Thyroid gland (tissue), 4 donors: ENCODE measurements at regions not wholly inside any gene's neighbourhood (a gene's known extent, or its start where the extent isn't known, plus 50 kb on each side); places are given as distances from the start of the nearest gene placed in this dataset.

ENCODE experiments used
- DNase-seq, 2 donors: peaks; one replicate each; pipeline ENCODE4 v3.0.0-alpha.2; 2019
- H3K27ac ChIP-seq, 3 donors: fragments of 200-600 bp; sonication (generic); 1 replicate in 2 of 3; 2 replicates in 1 of 3; pipeline ENCODE4 v1.5.1; 2016 to 2019; ENCODE audit warnings: mild to moderate bottlenecking in 1 of 3, moderate library complexity in 1 of 3
- H3K27me3 ChIP-seq: fragments of 200-600 bp; sonication (generic); one replicate; pipeline ENCODE4 v1.5.1; 2019
- H3K36me3 ChIP-seq, 2 donors: fragments of 200-600 bp; sonication (generic); one replicate each; pipeline ENCODE4 v1.5.1; 2016 to 2019
- H3K4me1 ChIP-seq, 2 donors: fragments of 200-600 bp; sonication (generic); one replicate each; pipeline ENCODE4 v1.5.1; 2017 to 2019
- H3K4me3 ChIP-seq, 3 donors: fragments of 200-600 bp; sonication (generic); replicated peaks in 1 of 3; 1 replicate in 2 of 3; 2 replicates in 1 of 3; pipeline ENCODE4 v1.5.1; 2016; ENCODE audit warnings: mild to moderate bottlenecking in 1 of 3
- H3K9me3 ChIP-seq: fragments of 200-600 bp; sonication (generic); one replicate; pipeline ENCODE4 v1.5.1; 2017
- POLR2A ChIP-seq, 2 donors: fragments of 450-650 bp; IDR thresholded peaks; one replicate each; pipeline ENCODE4 v1.6.1; 2017; ENCODE audit warnings: antibody characterized with exemption in 2 of 2, mild to moderate bottlenecking in 2 of 2, moderate library complexity in 1 of 2
- WGBS, 2 donors: methylation state at CpG; one replicate each; pipeline ENCODE4 v1.1.5; 2017; 5-methylcytosine and 5-hydroxymethylcytosine counted together
- intact Hi-C: fragments of 100-400 bp; cut with DNase I; formaldehyde crosslinking; loops from one replicate; pipeline ENCODE4 v1.15.1; 2023
- TF ChIP-seq, protein P1 (sequence below), 6 experiments: fragments of 200-600 bp in 3 of 6; fragments of 450-650 bp in 3 of 6; sonication (generic) in 3 of 6; IDR thresholded peaks; one replicate each; pipeline ENCODE4 v1.5.1; 2016 to 2019; ENCODE audit warnings: antibody characterized with exemption in 6 of 6, mild to moderate bottlenecking in 2 of 6, inconsistent platforms in 1 of 6, moderate library complexity in 1 of 6

DNA sequence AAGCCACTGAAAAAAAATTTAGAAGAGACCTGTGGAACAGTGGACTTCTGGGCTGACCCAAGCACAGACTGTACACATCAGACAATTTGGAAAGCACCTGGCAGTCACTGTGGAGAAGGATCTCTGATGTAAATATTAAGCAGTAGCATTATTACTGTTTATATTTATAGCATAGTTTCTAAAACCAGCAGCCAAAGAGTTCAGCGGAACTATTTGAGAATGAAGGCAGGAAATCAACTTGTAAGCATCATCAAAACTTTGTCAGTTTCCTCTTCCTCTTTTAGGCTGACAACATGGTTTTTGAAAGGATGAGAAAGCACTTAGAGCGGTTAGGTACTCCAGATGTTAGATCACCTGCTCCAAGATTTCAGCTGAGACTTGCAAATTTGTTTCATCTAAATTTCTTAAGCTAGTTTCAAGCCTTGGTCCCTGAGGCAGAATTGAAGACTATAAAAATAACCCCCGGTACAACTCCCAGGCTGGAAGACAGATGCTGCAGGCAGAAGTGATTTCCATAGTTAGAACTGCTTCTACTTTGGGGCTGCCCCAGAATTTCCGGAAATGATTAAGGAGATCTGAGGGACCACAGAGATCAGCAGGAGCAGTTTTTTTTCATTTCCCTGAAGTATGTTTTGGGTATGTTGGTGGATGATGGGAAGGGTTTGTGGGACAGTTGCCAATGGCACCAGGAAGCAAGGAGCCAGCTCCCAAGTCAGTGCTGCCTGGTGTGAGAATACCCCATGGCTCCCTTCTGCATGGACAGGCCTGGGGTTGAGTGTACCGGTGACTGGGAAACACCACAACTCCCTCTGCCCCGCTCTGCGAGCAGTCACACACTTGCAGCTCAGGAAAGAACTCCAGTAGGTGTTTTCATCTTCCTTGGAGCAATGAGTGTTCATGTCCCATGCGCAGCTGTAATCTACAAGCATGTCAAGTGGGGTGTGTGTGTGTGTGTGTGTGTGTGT is 354.5 kb downstream of the NUAK1 start:
- intact Hi-C loops: no loop called here
- no peaks in the 10 kb centered on the region for H3K36me3 ChIP-seq
- 77 to 82% methylated on average over 8 of the region's 8 CpGs for whole genome bisulfite sequencing, 2 donors
- DNase-seq: no peak
- no peaks in the 10 kb centered on the region for H3K4me1 ChIP-seq
- H3K27ac ChIP-seq: no peak overlapping the region
- no peak for TF ChIP-seq POLR2A (IDR thresholded peaks at IDR 0.05)
- TF ChIP-seq, protein P1, sequence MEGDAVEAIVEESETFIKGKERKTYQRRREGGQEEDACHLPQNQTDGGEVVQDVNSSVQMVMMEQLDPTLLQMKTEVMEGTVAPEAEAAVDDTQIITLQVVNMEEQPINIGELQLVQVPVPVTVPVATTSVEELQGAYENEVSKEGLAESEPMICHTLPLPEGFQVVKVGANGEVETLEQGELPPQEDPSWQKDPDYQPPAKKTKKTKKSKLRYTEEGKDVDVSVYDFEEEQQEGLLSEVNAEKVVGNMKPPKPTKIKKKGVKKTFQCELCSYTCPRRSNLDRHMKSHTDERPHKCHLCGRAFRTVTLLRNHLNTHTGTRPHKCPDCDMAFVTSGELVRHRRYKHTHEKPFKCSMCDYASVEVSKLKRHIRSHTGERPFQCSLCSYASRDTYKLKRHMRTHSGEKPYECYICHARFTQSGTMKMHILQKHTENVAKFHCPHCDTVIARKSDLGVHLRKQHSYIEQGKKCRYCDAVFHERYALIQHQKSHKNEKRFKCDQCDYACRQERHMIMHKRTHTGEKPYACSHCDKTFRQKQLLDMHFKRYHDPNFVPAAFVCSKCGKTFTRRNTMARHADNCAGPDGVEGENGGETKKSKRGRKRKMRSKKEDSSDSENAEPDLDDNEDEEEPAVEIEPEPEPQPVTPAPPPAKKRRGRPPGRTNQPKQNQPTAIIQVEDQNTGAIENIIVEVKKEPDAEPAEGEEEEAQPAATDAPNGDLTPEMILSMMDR (IDR thresholded peaks at IDR 0.05): no peak
- no peaks in the 10 kb centered on the region for H3K27me3 ChIP-seq
- H3K9me3 ChIP-seq: no peaks in the 10 kb centered on the region
- H3K4me3 ChIP-seq: no peak overlapping the region

DNA sequence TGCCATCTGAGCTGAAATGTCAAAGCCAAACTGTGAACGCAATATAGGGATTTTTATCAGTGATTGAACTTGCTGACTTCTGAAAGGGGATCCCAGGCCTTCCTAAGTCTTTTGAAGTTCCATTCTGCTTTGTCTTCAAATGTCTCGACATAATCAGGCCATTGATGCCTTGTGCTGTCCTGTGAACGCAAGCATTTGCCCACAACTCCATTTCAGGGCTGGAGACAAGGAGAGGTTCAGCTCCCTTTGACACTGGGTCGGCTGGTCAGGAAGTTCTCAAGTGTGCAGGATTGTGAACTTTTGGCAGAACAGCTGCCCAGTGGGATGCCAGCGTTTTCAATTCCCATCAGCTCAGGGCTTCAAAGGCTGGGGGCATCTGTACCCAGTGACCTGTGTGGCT is 345.3 kb downstream of the NUAK1 start:
- no peak overlapping the region for H3K27ac ChIP-seq
- H3K4me1 ChIP-seq: no peaks in the 10 kb centered on the region
- no peaks in the 10 kb centered on the region for H3K36me3 ChIP-seq
- TF ChIP-seq POLR2A (IDR thresholded peaks at IDR 0.05): no peak
- TF ChIP-seq, protein P1 (IDR thresholded peaks at IDR 0.05): no peak
- no peak for DNase-seq
- no peaks in the 10 kb centered on the region for H3K9me3 ChIP-seq
- H3K4me3 ChIP-seq: no peak overlapping the region
- intact Hi-C loops: no loop called here
- no peaks in the 10 kb centered on the region for H3K27me3 ChIP-seq
- WGBS, 2 donors: 55 to 74% methylated on average over 5 of the region's 5 CpGs

DNA sequence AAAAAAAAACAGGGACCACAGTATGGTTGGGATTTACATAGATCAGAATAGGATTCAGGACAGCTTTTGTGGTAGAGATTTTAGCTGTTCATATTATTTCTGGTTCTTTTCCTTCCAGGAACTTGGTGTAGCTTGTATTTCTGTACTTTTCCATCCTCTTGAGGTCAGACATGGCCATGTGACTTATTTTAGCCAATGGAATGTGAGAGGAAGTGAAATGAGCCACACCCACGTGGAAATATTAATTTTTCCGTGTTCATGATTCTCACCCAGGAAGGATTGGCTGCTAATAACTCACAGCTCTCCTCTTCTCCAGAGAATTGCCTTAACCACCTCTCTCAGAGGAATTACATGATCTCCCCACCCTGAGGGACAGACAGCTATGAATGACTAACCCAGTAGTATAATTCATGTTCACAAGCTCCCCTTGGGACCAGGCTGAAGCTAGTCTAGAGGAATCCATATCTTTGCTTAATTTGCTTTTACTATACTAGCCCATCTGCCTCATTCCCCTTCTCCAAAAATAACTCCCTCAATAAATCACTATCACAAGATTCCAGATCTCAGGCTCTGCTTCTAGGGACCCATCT is 340.4 kb downstream of the NUAK1 start:
- Histone ChIP-seq H3K4me1 (no peaks in the 10 kb centered on the region), H3K36me3 (no peaks in the 10 kb centered on the region), H3K27ac (no peak overlapping the region), H3K27me3 (no peaks in the 10 kb centered on the region), H3K9me3 (no peaks in the 10 kb centered on the region), H3K4me3 (no peak overlapping the region)
- no peak for DNase-seq
- 72 to 75% methylated on average over 2 of the region's 2 CpGs for WGBS, 2 donors
- intact Hi-C loops: no loop called here
- no peak for TF ChIP-seq POLR2A (IDR thresholded peaks at IDR 0.05)
- TF ChIP-seq, protein P1 (IDR thresholded peaks at IDR 0.05): no peak

DNA sequence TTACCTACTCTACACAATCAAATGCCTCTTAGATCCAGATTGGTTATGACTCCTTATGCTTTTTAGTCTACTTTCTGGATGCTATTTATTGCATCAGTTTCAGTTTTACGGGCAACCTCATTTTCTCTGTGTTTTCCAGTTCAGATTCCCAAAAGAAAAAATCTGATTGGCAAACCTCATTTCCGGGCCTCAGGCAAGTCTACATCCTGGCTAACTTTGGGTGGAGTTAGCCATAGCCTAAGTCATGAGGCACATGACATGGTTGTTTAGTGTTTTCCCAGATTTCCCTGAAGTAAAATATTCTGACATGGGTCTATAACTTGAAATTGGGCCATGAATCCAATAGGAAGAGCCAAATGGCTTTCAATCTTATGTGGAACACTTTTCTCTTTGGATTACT is 339.7 kb downstream of the NUAK1 start:
- no peaks in the 10 kb centered on the region for H3K4me1 ChIP-seq
- no peak for DNase-seq
- H3K9me3 ChIP-seq: no peaks in the 10 kb centered on the region
- H3K27me3 ChIP-seq: no peaks in the 10 kb centered on the region
- no peak overlapping the region for H3K4me3 ChIP-seq
- H3K27ac ChIP-seq: no peak overlapping the region
- WGBS, 2 donors: 90 to 94% methylated on average over 2 of the region's 2 CpGs
- no peaks in the 10 kb centered on the region for H3K36me3 ChIP-seq
- intact Hi-C loops: no loop called here
- TF ChIP-seq, protein P1 (IDR thresholded peaks at IDR 0.05): no peak
- TF ChIP-seq POLR2A (IDR thresholded peaks at IDR 0.05): no peak

DNA sequence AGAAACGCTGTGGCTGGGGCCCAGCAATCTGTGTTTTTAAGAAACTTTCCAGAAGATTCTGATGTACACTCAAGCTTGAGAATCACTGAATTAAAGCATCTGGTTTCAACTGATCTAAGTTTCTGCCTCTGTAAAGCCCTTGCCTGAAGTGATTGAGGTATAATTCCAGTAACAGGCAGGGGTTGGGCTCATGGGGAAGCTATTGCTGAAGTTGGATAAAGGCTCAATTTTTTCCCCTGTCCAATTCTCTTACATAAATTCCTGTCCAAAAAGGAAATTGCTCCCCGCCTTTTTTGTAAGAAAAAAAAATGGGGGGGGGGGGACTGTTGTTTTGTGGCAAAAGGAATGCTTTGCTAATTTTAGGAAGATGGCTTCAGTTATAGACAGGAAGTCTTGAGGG is 337.4 kb downstream of the NUAK1 start:
- Histone ChIP-seq H3K27ac (no peak overlapping the region), H3K4me1 (no peaks in the 10 kb centered on the region)
- no peak for TF ChIP-seq POLR2A (IDR thresholded peaks at IDR 0.05)
- TF ChIP-seq, protein P1 (IDR thresholded peaks at IDR 0.05): no peak

More for the DNA sequence above, 337.4 kb downstream of the NUAK1 start:
- intact Hi-C loops: no loop called here
- no peak for DNase-seq
- H3K36me3 ChIP-seq: no peaks in the 10 kb centered on the region
- no peaks in the 10 kb centered on the region for H3K27me3 ChIP-seq
- 77 to 82% methylated on average over 2 of the region's 2 CpGs for WGBS, 2 donors
- no peaks in the 10 kb centered on the region for H3K9me3 ChIP-seq
- H3K4me3 ChIP-seq: no peak overlapping the region
